Lower leg skin (tissue), 4 donors: ENCODE measurements at regions not wholly inside any gene's neighbourhood (a gene's known extent, or its start where the extent isn't known, plus 50 kb on each side); places are given as distances from the start of the nearest gene placed in this dataset.

ENCODE experiments used
- DNase-seq, 2 donors: peaks; one replicate each; pipeline ENCODE4 v3.0.0-alpha.2; 2019; ENCODE audit warnings: low spot score in 2 of 2
- H3K4me3 ChIP-seq: fragments of 200-600 bp; sonication (generic); 2 replicates; pipeline ENCODE4 v1.5.1; 2017; ENCODE audit warnings: mild to moderate bottlenecking, low read depth; ENCODE audit not compliant: poor library complexity, severe bottlenecking
- POLR2A ChIP-seq, 2 donors: fragments of 450-650 bp; IDR thresholded peaks; one replicate each; pipeline ENCODE4 v1.6.1; 2016 to 2017; ENCODE audit warnings: antibody characterized with exemption in 2 of 2, mild to moderate bottlenecking in 1 of 2, moderate library complexity in 1 of 2
- WGBS, 2 donors: methylation state at CpG; one replicate each; pipeline ENCODE4 v1.1.5; 2018; 5-methylcytosine and 5-hydroxymethylcytosine counted together
- intact Hi-C: fragments of 100-400 bp; cut with DNase I; formaldehyde crosslinking; loops from one replicate; pipeline ENCODE4 v1.15.0; 2023; ENCODE audit warnings: low total_unique reads
- TF ChIP-seq, protein P1 (sequence below), 3 donors: fragments of 450-650 bp; IDR thresholded peaks; one replicate each; pipeline ENCODE4 v1.5.1; 2016; ENCODE audit warnings: antibody characterized with exemption in 3 of 3, mild to moderate bottlenecking in 3 of 3, moderate library complexity in 2 of 3

GRCh38 chr5:97714424-97714823 lies 531.4 kb upstream of the RIOK2 start:
- DNase-seq: no peak
- intact Hi-C loops: no loop called here
- TF ChIP-seq POLR2A (IDR thresholded peaks at IDR 0.05): no peak
- no peak overlapping the region for H3K4me3 ChIP-seq

- intact Hi-C loops: no loop called here
- H3K4me3 ChIP-seq: no peak overlapping the region
- WGBS, 2 donors: 0 to 38% methylated on average over 1 of the region's 1 CpG
- TF ChIP-seq POLR2A (IDR thresholded peaks at IDR 0.05): no peak
- TF ChIP-seq, protein P1, sequence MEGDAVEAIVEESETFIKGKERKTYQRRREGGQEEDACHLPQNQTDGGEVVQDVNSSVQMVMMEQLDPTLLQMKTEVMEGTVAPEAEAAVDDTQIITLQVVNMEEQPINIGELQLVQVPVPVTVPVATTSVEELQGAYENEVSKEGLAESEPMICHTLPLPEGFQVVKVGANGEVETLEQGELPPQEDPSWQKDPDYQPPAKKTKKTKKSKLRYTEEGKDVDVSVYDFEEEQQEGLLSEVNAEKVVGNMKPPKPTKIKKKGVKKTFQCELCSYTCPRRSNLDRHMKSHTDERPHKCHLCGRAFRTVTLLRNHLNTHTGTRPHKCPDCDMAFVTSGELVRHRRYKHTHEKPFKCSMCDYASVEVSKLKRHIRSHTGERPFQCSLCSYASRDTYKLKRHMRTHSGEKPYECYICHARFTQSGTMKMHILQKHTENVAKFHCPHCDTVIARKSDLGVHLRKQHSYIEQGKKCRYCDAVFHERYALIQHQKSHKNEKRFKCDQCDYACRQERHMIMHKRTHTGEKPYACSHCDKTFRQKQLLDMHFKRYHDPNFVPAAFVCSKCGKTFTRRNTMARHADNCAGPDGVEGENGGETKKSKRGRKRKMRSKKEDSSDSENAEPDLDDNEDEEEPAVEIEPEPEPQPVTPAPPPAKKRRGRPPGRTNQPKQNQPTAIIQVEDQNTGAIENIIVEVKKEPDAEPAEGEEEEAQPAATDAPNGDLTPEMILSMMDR (IDR thresholded peaks at IDR 0.05): no peak
- DNase-seq: no peak
Measured at GRCh38 chr5:97726106-97726505, 543.1 kb upstream of the RIOK2 start.

DNA sequence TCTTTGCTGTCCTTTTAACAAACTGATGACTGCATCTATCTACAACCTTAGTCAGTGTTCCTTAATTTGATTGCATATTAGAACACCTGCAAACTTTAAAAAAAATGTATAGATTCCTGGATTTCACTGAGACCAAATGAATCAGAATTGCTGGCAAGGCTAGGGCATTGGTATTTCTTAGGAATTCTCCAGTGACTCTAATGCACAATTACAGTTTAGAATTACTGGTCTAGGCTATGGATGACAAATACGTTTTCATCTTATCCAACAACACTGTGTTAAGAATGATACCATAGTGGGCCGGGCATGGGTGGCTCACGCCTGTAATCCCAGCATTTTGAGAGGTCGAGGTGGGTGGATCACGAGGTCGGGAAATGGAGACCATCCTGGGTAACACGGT lies 545.9 kb upstream of the RIOK2 start:
- TF ChIP-seq, protein P1 (IDR thresholded peaks at IDR 0.05): no peak
- TF ChIP-seq POLR2A (IDR thresholded peaks at IDR 0.05): no peak
- DNase-seq: no peak
- H3K4me3 ChIP-seq: no peak overlapping the region
- 90 to 93% methylated on average over 7 of the region's 7 CpGs for WGBS, 2 donors
- intact Hi-C loops: no loop called here

GRCh38 chr5:97729938-97730337 lies 546.9 kb upstream of the RIOK2 start:
- DNase-seq: no peak
- intact Hi-C loops: no loop called here
- no peak overlapping the region for H3K4me3 ChIP-seq
- TF ChIP-seq, protein P1 (IDR thresholded peaks at IDR 0.05): no peak
- TF ChIP-seq POLR2A (IDR thresholded peaks at IDR 0.05): no peak

GRCh38 chr5:97735209-97735608 lies 552.2 kb upstream of the RIOK2 start:
- WGBS, 2 donors: 45 to 74% methylated on average over 3 of the region's 3 CpGs
- intact Hi-C loops: no loop called here

DNA sequence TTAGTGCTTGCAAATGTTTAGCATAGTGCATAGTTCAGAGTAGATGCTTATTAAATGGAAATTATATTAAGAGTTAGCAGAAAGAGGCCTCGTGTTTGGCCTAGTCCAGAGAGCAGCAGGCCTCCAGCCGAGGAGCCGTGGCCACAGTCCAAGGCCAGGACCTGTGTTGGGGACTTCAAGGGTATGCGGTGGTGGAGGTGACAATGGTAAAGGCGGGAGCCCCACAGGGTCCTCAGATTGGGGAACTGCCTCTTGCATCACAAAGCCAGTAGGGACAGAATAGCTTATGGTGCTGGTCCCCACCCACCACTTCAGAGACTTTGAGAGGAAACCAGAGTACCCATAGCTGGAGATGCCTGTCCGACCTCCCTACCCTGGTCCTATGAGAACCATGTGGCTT lies 554.6 kb upstream of the RIOK2 start:
- WGBS, 2 donors: 90 to 97% methylated on average over 6 of the region's 6 CpGs

More at GRCh38 chr5:97735209-97735608, 552.2 kb upstream of the RIOK2 start:
- TF ChIP-seq, protein P1 (IDR thresholded peaks at IDR 0.05): no peak
- no peak for TF ChIP-seq POLR2A (IDR thresholded peaks at IDR 0.05)
- no peak for DNase-seq
- no peak overlapping the region for H3K4me3 ChIP-seq

More for the DNA sequence above, 554.6 kb upstream of the RIOK2 start:
- TF ChIP-seq, protein P1 (IDR thresholded peaks at IDR 0.05): no peak
- no peak for TF ChIP-seq POLR2A (IDR thresholded peaks at IDR 0.05)
- H3K4me3 ChIP-seq: no peak overlapping the region
- DNase-seq: no peak
- intact Hi-C loops: no loop called here
